ENCODE measurements at regions not wholly inside any gene's neighbourhood (a gene's known extent, or its start where the extent isn't known, plus 50 kb on each side); places are given as distances from the start of the nearest gene placed in this dataset.
"Not testable (repeated sequence)": the region's sequence is repeated elsewhere in the genome, so short reads cannot be mapped to it uniquely, and the experiment has no call there.

GRCh38 chr3:159669766-159670165 lies 318.9 kb upstream of the IL12A start:
- DNase-seq, result no peak

- no peak for DNase-seq
Observed at GRCh38 chr3:159672728-159673688, 315.6 kb upstream of the IL12A start.

GRCh38 chr3:159674583-159674982 lies 314.1 kb upstream of the IL12A start:
- no peak for DNase-seq

GRCh38 chr3:159675285-159675684 lies 313.4 kb upstream of the IL12A start:
- no peak for DNase-seq

GRCh38 chr3:159679900-159680299 lies 308.7 kb upstream of the IL12A start:
- DNase-seq, result no peak

GRCh38 chr3:159681717-159682116 lies 306.9 kb upstream of the IL12A start:
- DNase-seq, result not testable (repeated sequence)

- DNase-seq, result no peak
Observed at GRCh38 chr3:159685801-159686200, 302.8 kb upstream of the IL12A start.

- DNase-seq, result no peak
Observed at GRCh38 chr3:159693226-159693625, 295.4 kb upstream of the IL12A start.

- DNase-seq, result no peak
Observed at GRCh38 chr3:159711560-159712333, 276.9 kb upstream of the IL12A start.

- no peak for DNase-seq
Observed at GRCh38 chr3:159721324-159721723, 267.3 kb upstream of the IL12A start.

GRCh38 chr3:159723295-159723694 lies 265.3 kb upstream of the IL12A start:
- no peak for DNase-seq

- no peak for DNase-seq
Observed at GRCh38 chr3:159724627-159725026, 264.0 kb upstream of the IL12A start.

- no peak for DNase-seq
Observed at GRCh38 chr3:159726231-159726964, 262.2 kb upstream of the IL12A start.

GRCh38 chr3:159727506-159727905 lies 261.1 kb upstream of the IL12A start:
- no peak for DNase-seq

GRCh38 chr3:159731254-159731653 lies 257.4 kb upstream of the IL12A start:
- DNase-seq, result no peak

GRCh38 chr3:159732172-159733111 lies 256.2 kb upstream of the IL12A start:
- DNase-seq, result no peak

- no peak for DNase-seq
Observed at GRCh38 chr3:159733194-159733860, 255.3 kb upstream of the IL12A start.

- no peak for DNase-seq
Observed at GRCh38 chr3:159734681-159735080, 254.0 kb upstream of the IL12A start.

GRCh38 chr3:159739166-159739565 lies 249.5 kb upstream of the IL12A start:
- no peak for DNase-seq

- DNase-seq, result no peak
Observed at GRCh38 chr3:159739969-159740368, 248.7 kb upstream of the IL12A start.

GRCh38 chr3:159741281-159741680 lies 247.4 kb upstream of the IL12A start:
- DNase-seq, result no peak

Data from activated CD4-positive, alpha-beta T cell treated with anti-CD3 and anti-CD28 coated beads, Interleukin-2, amount 50 U/mL, for 16 hours (primary cell).